Glomerular visceral epithelial cell (primary cell): ENCODE measurements at regions not wholly inside any gene's neighbourhood (a gene's known extent, or its start where the extent isn't known, plus 50 kb on each side); places are given as distances from the start of the nearest gene placed in this dataset.

Source experiments
- DNase-seq: peaks from one replicate; pipeline ENCODE4 v3.0.0-alpha.2; 2016; ENCODE audit errors: extremely low spot score

DNA sequence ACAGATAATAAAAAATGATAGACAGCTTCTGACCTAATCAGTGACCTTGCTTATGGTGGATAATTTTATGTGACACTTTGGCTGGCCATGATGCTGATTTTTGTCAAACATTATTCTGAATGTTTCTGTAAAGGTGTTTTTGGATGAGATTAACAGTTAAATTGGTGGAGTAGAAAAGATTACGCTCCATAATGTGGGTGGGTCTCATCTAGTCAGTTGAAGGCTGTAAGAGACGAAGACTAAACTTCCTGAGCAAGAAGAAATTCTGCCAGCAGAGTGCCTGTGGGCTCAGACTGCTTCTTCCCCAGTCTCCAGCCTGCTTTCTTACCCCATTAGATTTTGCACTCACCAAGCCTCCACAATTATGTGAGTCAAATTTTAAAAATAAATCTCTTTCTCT lies 214.9 kb upstream of the ITGA4 start:
- no peak for DNase-seq

DNA sequence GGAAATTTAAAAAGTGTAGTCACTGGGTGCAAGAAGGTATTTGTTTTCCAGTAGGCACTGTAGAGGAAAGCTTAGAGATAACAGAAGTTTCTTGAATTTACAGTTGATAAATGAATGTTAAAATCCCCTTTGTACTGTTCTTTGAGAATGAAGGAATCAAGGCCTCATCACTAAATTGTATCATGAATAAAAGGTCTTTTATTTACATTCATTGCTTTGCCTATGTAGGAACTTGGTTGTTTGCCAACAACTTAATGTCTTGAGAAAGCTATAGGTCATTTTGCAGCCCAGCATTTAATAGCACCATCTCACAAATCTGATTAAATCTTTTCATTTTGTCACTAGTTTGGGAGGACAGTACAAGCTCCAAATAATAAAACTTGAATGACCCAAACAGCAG lies 213.9 kb upstream of the ITGA4 start:
- no peak for DNase-seq

DNA sequence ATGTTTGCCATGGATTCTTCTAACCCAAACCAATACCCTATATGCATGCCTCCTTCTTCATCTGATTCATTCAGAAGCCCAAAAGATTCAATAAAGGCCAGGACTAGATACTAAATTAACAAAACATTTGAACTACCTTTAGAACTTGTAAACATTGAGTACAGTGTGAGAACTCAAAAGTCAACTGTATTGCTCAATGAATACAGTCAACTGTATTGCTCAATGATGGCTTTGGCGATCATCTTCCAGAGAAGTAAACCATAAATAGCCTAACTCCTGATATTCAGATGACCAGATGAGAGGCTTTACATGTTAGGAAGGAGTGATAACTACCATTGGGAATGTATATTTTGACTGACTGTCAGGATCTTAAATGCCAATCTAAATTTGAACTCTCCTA lies 206.5 kb upstream of the ITGA4 start:
- DNase-seq = no peak

DNA sequence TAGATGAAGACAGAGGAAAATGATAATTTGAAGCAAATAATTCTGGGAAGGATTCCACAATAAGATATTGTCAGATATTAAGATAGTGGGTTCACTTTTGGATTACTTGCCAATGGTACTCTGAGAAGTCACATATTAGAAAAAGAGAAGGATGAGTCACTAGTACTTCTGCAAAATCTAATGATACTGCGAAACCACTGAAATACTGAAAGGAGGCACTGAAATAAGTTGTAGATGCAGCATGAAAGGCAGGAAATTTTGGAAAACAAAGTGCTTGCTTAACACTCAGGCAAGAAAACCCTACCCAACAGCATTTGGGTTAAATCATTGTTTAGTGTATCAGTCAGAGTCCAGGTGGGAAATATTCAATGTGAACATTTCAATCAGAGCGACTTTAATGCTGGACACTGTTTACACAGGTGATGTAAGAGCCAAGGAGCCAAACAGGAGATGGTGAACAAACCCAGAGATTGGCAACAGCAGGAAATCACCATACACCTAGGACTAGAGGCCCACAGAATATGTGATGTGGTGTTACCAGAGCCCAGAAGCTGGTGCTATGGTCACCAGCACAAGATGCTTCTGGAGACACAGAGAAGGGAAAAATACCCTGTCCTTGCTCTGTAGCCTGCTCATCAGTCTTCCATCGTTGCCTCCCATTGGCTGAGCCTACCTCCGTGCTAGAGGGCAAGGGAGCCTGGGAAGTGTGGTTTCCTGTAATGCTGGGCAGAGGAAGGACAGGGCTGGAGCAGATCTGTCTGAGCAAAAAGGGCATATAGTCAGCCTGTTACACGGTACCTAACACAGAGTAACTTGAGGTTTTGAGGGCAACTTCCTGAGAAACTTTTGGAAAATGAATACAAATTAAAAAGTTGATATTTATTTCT lies 204.7 kb upstream of the ITGA4 start:
- no peak for DNase-seq

DNA sequence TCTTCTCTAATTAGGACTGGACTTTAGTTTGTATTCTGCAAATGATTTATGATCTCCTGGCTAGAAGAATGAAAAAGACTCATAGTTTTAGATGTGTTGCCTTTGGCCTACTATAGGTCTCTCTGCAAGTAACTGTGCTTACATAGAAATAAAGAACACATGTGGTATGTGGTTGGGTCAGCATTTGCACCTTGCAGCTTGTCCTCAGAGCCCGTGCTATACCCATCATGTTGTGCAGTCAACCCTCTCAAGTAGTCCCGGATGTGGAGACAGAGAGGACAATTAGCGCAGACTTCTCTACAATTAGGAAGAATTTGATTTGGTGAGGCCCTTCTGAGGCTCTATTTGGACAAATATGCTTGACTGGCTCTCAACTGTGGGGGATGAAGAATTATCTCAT lies 203.7 kb upstream of the ITGA4 start:
- DNase-seq = no peak

DNA sequence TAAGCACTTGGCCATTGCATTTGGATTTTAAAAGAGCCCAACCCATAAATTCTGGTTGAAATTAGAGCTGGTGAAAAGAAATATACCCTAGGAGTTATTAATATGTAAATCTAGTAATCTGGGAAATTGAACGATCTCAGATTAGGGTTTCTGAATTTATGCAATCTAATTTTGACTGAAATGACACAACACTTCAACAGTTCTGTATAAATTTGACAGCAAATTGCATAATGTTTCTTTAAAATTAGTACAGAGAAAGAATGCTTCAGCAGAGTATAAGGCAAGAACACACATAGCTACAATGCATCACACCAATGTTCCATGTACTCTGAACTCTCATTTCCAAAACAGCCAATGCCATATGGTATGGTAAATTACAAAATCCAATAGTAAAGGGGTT lies 201.5 kb upstream of the ITGA4 start:
- DNase-seq = no peak

DNA sequence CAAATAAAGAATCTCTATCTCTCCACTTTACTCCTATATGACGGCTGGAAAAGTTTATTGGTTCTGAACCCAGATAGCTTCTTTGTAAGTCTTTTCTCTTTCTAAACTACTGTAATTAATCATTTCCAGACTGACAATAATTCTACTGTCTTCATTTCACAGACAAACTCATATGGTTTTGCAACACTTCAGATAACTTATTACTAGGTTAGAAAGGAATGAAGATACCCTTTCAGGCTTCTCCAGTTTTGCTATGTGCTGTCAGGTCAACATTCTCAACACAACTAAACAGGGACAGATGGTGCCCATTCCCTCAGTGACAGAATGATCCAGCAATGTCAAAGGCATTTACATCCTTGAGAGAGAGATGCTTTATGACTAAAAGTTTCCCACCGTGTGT lies 198.5 kb upstream of the ITGA4 start:
- DNase-seq = peak; percentile 37

DNA sequence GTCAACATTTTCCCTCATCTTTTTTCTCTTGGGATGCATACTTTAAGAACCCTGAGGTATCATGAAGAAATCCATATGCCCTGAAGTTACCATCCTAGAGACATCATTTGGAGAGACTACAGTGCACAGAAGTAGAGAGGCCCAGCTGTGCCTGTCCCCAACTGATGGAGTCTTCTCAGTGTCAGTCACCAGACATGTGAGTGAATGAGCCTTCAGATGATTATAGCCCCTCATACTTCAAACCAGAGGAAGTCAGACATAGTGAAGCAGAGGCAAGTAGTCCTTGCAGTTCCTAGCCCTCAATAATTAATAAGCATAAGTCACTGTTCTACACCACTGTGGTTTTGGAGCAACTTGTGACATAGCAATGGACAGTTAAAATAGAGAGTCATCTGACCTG lies 194.4 kb upstream of the ITGA4 start:
- no peak for DNase-seq

DNA sequence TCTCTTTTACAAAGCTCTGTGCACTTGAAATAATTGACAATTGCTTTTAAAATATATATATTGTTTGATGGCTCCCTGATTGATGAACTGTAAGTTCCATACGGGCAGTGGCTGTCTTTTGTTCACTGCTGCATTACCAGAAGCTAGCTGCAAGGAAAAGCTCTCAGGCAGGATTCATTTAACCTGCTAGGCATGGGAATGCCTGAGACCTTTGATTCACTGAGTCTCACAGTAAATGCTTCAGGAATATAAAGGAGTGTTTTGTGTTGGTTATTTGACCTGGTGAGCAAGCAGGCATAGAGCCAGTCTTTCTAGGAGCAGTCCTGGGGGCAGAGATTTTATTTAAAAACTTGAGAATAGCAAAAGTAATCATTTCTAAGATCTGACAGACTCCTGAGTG lies 193.2 kb upstream of the ITGA4 start:
- DNase-seq = no peak

DNA sequence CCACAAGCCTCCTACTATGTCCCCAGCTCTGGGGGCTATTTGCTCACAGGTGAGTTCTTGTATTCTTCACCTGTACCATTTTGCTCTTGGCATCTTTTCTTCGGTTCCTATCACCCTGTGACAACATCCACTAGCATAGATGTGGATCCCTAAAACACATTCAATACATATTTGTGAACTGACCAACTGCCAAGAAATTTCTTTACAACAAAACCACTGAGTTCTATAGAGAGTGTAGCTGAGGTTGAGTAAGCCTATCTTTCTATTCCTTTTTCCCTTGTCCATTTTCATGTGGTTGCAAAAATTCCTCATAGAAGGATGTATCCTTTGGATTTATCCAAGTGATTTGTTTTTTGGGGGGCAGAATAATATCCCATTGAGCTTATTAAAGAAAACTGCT lies 192.7 kb upstream of the ITGA4 start:
- DNase-seq = peak; percentile 13

DNA sequence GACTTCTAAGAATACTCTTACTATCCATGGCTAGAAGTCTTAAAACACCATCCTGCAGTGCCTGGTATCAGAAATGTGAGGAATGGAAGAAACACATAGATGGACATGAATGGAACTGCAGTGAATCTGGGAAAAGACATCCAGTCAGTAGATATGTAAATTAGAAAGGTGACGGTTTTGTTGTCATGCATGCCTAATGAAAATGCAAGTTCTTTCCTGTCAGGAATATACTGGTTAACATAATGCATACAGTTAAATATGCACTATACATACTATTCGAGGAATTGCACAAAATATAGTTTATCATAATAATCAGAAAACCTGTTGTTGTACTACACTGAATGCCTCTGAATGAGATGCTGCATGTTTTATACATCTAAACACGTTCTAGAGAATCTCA lies 190.6 kb upstream of the ITGA4 start:
- no peak for DNase-seq

DNA sequence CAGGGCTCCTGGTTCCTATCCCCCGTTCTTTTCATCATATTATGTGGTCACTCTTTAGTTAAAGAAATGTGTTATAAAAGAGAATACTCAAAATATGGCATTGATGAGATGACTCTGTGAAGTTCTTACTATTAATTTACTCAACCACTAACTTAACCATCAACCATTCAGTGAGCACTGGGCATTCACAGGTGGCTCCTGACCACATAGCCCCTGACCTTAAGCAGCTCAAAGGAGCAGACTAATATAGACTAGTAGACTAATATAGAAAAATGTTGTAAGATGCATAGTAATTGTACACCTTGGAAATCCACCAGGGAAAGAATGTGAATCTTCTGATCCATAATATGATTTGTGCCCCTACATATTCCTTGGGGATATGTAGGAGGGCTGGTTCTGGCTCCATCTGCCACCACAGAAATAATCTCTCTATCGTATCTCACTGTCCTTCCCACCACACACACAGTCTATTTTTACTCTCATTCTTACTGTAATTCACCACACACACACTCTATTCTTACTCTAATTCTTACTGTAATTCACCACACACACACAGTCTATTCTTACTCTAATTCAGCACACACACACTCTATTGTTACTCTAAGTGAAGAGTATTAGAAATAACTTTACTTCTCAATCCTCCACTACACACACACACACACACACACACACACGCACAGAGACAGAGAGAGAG lies 188.9 kb upstream of the ITGA4 start:
- DNase-seq = peak; percentile 55

DNA sequence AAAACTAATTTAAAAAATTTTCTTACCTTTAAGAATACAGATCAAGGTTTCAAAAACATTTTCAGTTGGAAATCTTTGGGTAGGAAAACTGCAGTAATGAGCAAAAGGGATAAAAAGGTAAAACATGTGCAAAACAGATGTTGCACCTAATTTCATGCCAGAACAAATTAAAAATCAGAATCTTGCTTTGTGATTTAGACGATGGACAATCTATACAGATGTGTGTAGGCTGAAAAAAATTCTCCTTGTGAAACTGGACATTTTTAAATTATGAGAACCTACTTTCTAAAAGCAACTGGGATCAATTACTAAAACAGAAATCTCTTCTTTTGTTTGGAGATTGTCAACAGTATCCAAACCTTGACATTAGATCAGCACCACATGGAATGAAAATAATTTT lies 183.2 kb upstream of the ITGA4 start:
- no peak for DNase-seq

DNA sequence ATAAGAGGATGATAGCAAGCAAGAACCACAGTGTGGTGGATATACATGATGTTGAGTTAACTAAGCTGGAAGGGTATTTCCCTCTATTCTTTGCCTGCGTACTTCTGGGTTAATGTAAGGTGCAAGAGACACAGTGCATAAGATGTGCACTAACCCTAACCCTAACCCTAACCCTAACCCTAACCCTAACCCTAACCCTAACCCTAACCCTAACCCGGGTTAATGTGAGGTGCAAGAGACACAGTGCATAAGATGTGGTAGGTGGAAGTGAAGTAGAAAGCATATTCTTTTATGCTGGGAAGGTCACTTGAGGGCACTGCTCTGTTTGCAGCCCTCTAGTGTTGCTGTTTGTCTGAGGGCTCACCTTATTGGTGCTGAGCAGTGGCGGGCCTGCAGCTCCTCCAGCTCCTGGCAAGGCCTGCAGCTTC lies 181.5 kb upstream of the ITGA4 start:
- no peak for DNase-seq

DNA sequence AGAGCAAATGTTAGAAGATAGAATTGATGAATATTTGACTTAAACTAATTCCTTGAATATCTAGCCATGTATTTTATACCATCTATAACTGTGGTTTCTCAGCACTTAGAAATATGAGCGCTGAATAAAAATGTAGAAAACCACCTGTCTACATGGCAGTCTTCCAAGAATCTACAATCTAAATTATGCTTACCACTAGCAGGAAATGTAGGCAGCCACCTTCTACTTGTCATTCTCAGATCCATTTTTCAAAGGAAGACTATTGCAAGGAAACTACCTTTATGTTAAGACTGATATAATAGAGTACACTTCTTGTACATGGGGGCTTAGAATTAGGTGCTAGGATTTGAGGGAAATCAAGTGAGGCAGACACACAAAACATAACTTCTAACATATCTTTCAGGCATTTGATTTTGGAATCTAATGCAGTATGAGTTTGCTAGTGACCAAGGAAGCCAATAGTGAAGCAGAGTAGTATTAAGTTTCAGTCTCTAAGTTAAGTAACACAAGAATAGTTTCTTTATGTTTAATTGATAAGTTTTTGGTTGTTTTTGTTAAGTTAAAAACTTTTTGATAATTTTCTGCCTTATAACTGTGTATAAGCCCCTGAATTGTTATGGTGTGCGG lies 175.9 kb upstream of the ITGA4 start:
- DNase-seq = no peak

DNA sequence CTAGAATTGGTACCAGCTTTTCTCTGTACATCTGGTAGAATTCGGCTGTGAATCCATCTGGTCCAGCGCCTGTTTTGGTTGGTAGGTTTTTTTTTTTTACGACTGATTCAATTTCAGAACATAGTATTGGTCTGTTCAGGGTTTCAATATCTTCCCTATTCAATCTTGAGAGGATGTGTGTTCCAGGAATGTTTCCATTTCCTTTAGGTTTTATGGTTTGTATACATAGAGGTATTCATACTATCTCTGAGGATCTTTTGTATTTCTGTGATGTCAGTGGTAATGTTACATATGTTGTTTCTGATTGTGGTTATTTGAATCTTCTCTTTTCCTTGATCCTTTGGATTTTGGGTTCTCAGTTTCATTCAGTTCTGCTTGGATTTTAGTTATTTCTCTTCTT lies 172.1 kb upstream of the ITGA4 start:
- DNase-seq = no peak

DNA sequence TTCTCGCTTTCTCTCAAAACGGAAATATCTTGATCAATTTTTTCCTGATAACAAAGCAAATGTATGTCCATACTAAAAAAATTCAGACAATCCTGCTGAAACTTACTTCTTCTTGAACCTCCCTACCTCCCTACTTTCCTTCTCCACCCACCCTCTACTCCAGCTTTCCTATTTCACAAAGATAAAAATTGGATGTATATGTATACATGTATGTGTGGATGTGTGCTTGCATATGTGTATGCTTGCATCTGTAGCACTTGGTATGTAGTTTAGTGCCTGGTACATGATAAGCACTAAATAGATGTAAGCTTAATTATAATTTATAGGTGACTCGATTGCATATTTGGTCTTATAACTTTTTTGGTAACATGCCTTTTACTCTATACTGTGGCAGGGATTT lies 167.5 kb upstream of the ITGA4 start:
- no peak for DNase-seq

DNA sequence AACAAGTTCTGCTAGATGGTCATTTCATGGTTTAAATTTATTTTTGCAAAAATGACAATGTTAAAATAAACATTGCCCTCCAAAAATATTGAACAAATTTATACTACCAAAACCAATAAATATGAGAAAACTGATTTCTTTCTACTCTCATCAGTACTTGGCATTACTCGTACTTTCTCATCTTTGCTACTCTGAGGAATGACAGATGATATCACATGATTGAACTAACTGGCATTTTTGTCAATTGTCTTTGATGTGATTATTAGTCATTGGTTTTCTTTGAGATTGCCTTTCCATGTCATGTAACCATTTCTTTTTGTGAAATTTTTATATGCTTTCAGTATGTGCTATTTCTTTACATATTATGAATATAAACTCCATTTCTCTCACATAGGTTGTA lies 167.0 kb upstream of the ITGA4 start:
- no peak for DNase-seq

DNA sequence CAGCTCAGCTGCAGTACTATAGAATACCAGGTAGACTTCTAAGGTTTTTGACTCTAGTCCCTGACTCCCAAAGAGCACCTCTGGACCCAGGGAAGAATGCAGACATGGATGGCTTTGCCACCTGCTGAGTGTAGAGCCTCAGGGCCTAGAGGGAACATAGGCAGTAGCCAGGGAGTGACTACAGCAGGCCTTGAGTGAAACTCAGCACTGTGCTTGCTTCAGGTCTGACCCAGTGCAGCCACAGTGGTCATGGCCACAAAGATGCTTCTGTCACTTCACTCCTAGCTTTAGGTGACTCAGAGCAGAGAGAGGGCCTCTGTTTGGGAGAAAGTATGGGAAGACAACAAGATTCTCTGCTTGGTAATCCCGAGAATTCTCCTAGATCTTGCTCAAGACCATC lies 162.2 kb upstream of the ITGA4 start:
- DNase-seq = no peak

DNA sequence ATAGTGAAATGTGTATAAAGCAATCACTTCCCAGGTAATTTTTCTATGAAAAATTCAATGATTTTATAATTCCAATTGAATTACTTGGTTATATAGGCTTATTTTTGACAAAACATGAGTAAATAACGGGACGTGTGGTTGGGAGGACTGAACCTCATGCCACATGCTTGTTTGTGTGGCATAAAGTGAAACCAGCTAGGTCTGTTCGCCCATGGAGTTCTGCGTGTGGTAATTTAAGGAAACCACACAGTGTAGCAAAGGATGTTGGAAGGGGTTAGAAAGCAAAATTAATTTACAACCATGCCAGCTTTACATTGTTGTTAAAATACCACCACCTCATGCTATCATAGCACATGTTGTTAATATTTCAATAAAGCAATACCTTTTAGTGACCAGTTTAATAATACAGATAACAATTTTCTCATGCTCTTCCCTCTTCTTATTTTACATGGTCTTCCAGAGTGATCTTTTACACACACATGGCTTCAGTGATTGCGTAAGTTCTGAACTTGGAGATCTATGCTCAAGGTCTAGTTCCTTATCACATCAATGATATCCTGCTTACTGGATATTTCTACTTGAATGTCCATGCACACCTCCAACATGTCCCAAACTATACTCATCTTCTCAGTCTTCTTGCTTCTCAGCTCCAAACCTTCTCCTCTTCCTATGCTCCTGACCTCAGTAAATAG lies 156.4 kb upstream of the ITGA4 start:
- no peak for DNase-seq

DNA sequence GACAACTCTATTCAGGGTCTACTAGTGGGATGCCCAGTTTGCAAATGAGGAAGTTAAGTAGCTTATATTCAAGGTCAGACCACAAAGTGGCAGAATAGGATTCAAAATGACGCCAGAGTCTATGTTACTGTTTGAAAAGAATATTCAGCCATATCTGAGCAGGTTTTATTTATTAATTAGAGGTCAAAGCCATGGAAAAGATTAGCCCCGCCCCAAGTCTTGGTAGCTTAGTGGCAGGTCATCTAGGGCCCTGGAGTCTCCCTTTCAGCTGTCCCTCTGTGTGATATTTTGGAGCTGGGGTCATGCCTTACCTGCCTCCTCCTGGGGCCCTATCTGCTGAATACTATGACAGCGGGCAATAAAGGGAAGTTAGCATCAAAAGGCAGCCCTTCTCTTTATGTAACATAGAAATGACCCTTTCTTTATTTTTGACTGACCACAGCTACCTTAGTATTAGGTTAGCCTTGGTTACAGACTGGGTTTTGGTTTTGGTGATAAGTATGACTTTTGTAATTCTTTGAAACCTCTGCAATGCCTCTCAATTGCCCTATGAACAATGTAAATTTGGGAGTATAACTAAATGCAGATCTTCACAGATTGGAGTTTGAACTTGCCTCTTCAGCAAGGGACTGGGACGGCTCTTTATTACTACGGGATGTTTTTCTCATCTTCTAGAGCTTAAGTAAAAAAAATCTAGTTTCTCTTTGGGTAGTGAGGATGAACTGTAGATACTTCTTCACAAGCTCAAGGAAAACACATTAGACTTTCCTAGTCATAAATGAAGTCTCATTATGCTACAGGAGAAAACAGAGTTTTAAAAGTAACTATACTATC lies 153.0 kb upstream of the ITGA4 start:
- no peak for DNase-seq
